SK-N-SH treated with all-trans-retinoic acid at 6 μM for 48 hours (cell line): ENCODE measurements at regions not wholly inside any gene's neighbourhood (a gene's known extent, or its start where the extent isn't known, plus 50 kb on each side); places are given as distances from the start of the nearest gene placed in this dataset.

ENCODE experiments used
- ATAC-seq: fragments of 200-7000 bp; cut with Tn5 transposase; 3 replicates; pipeline ENCODE4 v1.9.1; 2020; ENCODE audit warnings: mild to moderate bottlenecking, moderate library complexity
- ARNTL ChIP-seq: fragments of 450-650 bp; formaldehyde crosslinking; IDR thresholded peaks from 2 replicates; pipeline ENCODE4 v1.5.0; 2020; ENCODE audit warnings: low read depth, mild to moderate bottlenecking, moderate library complexity, borderline replicate concordance
- BACH2 ChIP-seq: fragments of 250-450 bp; sonication (Bioruptor Pico); IDR thresholded peaks from 2 replicates; pipeline ENCODE4 v1.9.0; 2021; ENCODE audit warnings: mild to moderate bottlenecking, borderline replicate concordance
- CSDC2 ChIP-seq: fragments of 250-450 bp; sonication (Bioruptor Pico); IDR thresholded peaks from 2 replicates; pipeline ENCODE4 v1.5.0; 2020; ENCODE audit warnings: mild to moderate bottlenecking, moderate library complexity
- ISL1 ChIP-seq: fragments of 250-450 bp; sonication (Bioruptor Pico); IDR thresholded peaks from 2 replicates; pipeline ENCODE4 v2.1.2; 2022; ENCODE audit warnings: mild to moderate bottlenecking, moderate library complexity
- PATZ1 ChIP-seq: fragments of 250-450 bp; sonication (Bioruptor Pico); IDR thresholded peaks from 2 replicates; pipeline ENCODE4 v1.8.0; 2020; ENCODE audit warnings: mild to moderate bottlenecking, moderate library complexity, borderline replicate concordance
- POU6F1 ChIP-seq: fragments of 250-450 bp; sonication (Bioruptor Pico); IDR thresholded peaks from 2 replicates; pipeline ENCODE4 v1.8.0; 2021; ENCODE audit warnings: low read depth, mild to moderate bottlenecking, moderate library complexity, borderline replicate concordance
- PPARA ChIP-seq: fragments of 250-450 bp; sonication (Bioruptor Pico); IDR thresholded peaks from 2 replicates; pipeline ENCODE4 v1.5.0; 2020; ENCODE audit warnings: mild to moderate bottlenecking, borderline replicate concordance
- RARB ChIP-seq: fragments of 250-450 bp; sonication (Bioruptor Pico); IDR thresholded peaks from 2 replicates; pipeline ENCODE4 v1.8.0; 2021; ENCODE audit warnings: mild to moderate bottlenecking, moderate library complexity
- SNAI2 ChIP-seq: fragments of 250-450 bp; sonication (Bioruptor Pico); IDR thresholded peaks from 2 replicates; pipeline ENCODE4 v1.5.0; 2020; ENCODE audit warnings: mild to moderate bottlenecking, moderate library complexity
- TCF4 ChIP-seq: fragments of 250-450 bp; sonication (Bioruptor Pico); IDR thresholded peaks from 2 replicates; pipeline ENCODE4 v1.8.0; 2021; ENCODE audit warnings: mild to moderate bottlenecking, moderate library complexity, borderline replicate concordance
- TOX ChIP-seq: fragments of 250-450 bp; sonication (Bioruptor Pico); IDR thresholded peaks from 2 replicates; pipeline ENCODE4 v1.8.0; 2021; ENCODE audit warnings: mild to moderate bottlenecking, moderate library complexity, borderline replicate concordance
- TSHZ2 ChIP-seq: fragments of 250-450 bp; sonication (Bioruptor Pico); IDR thresholded peaks from 2 replicates; pipeline ENCODE4 v1.5.0; 2020; ENCODE audit warnings: mild to moderate bottlenecking, moderate library complexity
- ZC3H10 ChIP-seq: fragments of 250-450 bp; sonication (Bioruptor Pico); IDR thresholded peaks from 2 replicates; pipeline ENCODE4 v1.5.1; 2021; ENCODE audit warnings: mild to moderate bottlenecking, moderate library complexity
- ZFP3 ChIP-seq: fragments of 250-450 bp; sonication (Bioruptor Pico); IDR thresholded peaks from 2 replicates; pipeline ENCODE4 v1.5.0; 2020; ENCODE audit warnings: mild to moderate bottlenecking, moderate library complexity
- ZFP30 ChIP-seq: fragments of 450-650 bp; formaldehyde crosslinking; IDR thresholded peaks from 2 replicates; pipeline ENCODE4 v1.5.0; 2022; ENCODE audit warnings: mild to moderate bottlenecking, moderate library complexity
- ZNF565 ChIP-seq: fragments of 450-650 bp; formaldehyde crosslinking; conservative IDR thresholded peaks from 2 replicates; pipeline ENCODE4 v1.5.0; 2020; ENCODE audit warnings: low read depth, mild to moderate bottlenecking, moderate library complexity
- ZNF70 ChIP-seq: fragments of 450-650 bp; formaldehyde crosslinking; IDR thresholded peaks from 2 replicates; pipeline ENCODE4 v1.5.0; 2020; ENCODE audit warnings: mild to moderate bottlenecking, moderate library complexity

GRCh38 chr14:97153527-97153926, 356.3 kb downstream of the VRK1 start (continued):
- no peak for TF ChIP-seq POU6F1
- no peak for TF ChIP-seq CSDC2 (CRISPR knock-in tag)

GRCh38 chr14:97155320-97155719, 358.1 kb downstream of the VRK1 start:
- TF ChIP-seq TCF4, result no peak
- TF ChIP-seq ISL1 (CRISPR knock-in tag), result no peak
- no peak for TF ChIP-seq RARB (CRISPR knock-in tag)
- no peak for TF ChIP-seq TSHZ2 (CRISPR knock-in tag)
- no peak for TF ChIP-seq ZFP30
- no peak for TF ChIP-seq ZNF70 (CRISPR knock-in tag)
- TF ChIP-seq POU6F1, result no peak
- no peak for TF ChIP-seq BACH2 (CRISPR knock-in tag)
- TF ChIP-seq ZC3H10, result no peak
- ATAC-seq, result no peak

- no peak for TF ChIP-seq ISL1 (CRISPR knock-in tag)
- TF ChIP-seq ZFP3 (CRISPR knock-in tag), result no peak
- TF ChIP-seq POU6F1, result no peak
- TF ChIP-seq TOX (CRISPR knock-in tag), result no peak
- no peak for TF ChIP-seq TSHZ2 (CRISPR knock-in tag)
- no peak for TF ChIP-seq ZNF70 (CRISPR knock-in tag)
- no peak for TF ChIP-seq ZFP30
- no peak for TF ChIP-seq PATZ1 (CRISPR knock-in tag)
- TF ChIP-seq TCF4, result no peak
- no peak for TF ChIP-seq PPARA
- no peak for ATAC-seq
Measured at GRCh38 chr14:97155814-97156213, 358.6 kb downstream of the VRK1 start.

GRCh38 chr14:97156705-97157104, 359.5 kb downstream of the VRK1 start:
- TF ChIP-seq ZFP3 (CRISPR knock-in tag) (no peak), ARNTL (CRISPR knock-in tag) (no peak), ZC3H10 (no peak), ZNF565 (CRISPR knock-in tag) (no peak), ZNF70 (CRISPR knock-in tag) (no peak), ZFP30 (no peak), SNAI2 (CRISPR knock-in tag) (no peak)
- ATAC-seq, result no peak
